ENCODE measurements at regions not wholly inside any gene's neighbourhood (a gene's known extent, or its start where the extent isn't known, plus 50 kb on each side); places are given as distances from the start of the nearest gene placed in this dataset.
"Not testable (repeated sequence)": the region's sequence is repeated elsewhere in the genome, so short reads cannot be mapped to it uniquely, and the experiment has no call there.

DNA sequence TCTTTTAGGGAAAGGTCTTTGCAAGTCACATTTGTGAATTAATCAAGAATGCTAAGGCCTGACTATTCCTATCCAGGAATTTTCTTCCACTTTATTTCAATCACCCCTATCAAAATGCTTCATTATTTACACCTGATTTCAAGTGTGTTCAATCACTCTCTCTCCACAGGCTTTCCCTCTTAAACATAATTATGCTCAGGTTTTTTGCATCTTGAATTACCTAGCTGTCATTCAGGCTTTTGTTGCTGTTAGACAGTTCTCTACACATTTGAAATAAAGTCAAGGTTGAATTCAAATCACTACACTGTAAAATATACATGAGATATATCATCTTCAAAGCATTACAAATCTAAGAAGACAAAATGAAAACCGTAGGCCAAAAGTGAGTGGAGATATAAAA lies 941.3 kb upstream of the SLITRK1 start:
- DNase-seq = no peak

DNA sequence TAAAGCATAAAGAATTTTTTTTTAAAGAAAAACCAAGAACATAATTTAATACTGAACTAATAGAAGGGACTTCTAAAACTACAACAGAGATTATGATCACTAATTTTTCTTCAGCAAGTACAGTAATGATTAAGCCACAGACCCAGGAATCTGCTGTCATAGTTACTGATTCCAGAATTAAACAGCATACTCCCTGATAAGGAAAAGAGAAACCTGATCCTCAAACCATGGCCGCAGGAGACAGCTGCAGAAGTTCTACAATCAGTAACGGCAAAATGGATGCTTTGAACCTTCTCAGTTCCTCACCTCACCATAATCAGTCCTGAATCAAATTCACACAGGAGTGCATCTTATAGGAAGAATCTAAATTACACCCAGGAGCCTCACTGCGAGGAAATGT lies 939.0 kb upstream of the SLITRK1 start:
- DNase-seq = no peak

DNA sequence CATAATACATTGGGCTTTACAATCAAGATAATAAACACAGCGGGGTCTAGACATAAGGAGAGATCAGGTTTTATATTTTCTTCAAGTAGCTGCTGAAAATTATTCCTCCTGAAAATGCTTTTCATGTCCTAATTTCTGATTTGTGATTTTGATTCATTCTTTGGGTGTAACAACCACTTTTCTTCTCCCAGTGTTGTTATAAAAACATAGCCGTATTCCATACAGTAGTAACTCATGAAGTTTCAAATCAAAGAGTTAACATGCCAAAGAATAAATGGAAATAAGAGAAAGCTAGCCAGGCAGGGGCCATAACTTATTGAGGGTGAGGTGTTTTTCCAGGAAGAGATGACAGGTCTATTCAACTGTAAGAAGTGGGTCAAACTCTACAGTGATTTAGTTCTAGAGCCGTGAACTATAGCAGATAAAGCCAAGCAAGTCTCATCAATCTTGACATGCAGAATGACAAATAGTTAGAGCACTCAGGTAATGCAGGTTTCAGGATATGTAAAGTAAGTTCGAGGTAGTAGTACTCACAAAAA lies 934.4 kb upstream of the SLITRK1 start:
- DNase-seq = no peak

DNA sequence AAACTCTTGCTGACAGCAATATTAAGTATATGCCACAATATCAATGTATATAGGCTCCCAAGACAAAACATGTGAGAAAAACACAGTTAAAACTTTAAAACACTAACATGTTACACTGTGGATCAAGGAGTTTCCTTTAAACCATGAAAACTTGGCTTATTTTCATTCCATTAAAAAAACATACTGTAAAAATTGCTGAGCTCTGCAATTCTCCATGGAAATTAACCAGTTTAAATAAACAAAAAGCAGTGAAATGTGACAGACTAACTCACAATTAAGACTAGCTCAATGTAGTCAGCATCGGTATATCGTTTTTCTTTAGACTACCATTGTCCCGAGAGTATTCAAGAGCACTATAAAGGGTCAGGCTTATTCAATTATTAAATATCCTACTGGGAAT lies 930.5 kb upstream of the SLITRK1 start:
- no peak for DNase-seq

DNA sequence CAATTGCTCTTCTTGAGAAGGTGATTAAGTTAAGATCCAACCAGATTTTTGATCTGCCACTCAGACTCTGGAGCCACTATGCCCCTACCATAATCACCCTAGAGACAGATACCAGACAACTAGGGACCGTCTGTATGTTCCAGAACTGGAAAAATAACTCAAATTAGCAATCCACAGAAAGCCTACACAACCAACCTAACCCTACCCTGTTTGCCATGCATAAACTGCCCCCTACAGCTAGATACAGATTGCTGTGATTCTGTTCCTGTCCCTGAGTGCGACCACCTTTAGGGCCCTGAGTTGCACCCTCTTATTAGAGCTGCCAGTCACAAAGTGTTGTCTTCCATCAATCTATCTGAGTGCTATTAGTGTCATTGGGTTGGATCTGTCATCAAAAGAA lies 929.8 kb upstream of the SLITRK1 start:
- DNase-seq = no peak

DNA sequence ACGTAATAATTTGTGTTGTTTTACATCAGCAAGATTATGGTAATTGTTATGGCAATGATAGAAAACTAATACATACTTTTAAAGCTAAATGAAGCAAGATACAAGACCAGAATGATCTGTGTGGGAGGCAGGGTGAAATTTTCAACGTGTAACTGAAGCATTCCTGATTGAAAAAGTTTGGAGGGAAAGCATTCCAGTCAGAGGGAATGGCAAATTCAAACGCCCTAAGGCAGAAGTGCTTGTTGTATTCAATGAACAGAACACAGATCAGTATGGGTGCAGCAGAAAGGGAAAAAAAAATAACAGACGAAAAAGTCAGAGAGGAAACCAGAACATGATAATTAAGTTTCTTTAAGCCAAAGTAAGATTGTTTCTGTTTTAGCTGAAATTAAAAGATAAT lies 928.5 kb upstream of the SLITRK1 start:
- DNase-seq = no peak

DNA sequence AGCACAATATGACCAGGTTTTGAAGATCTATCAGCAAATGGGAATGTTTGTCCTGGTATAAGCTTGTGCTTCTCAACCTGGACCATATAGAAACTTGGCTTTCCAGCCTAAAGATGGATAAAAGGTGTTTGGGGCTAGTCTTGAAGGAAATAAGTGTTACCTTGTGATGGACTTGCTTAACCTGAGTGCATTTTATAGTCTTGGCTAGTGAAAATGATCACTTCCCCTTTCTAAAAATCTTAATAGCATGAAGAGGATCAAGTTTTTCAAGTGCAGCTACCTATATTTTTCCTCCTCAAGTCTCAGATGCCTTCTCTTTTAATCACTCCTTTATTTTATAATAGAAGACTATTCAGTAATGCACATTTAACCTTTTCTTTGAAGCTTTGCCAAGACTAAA lies 919.8 kb upstream of the SLITRK1 start:
- no peak for DNase-seq

DNA sequence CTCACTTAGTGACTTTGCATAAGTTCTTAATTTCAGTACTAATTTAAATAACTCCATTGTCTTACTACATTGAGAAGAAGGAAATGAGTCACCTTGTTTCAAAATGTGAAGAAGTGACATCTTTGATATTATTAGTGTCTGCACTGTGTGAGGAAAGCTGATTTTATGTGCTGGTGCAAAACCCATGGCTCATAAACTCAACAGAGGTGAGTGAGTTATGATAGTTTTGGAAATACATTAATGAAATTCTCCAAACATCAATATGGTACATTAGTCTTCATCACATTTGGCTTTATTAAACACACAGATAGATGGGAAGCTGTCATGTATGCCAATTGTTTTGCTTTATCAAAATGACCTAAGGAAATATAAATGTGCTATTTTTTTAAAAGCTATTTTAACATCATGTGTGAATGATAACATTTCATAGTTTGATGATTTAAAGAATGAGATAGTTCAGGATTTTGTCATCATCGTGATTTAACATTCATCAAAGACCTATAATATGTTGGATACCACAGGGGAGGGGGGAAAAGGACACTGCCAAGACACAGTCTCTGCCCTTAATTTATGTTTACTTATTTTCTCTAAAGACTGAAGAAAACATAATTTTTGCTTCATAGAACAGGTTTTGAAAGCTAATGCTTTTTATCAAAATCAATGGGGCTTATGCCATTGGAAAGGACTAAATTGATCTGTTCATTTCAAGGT lies 902.3 kb upstream of the SLITRK1 start:
- DNase-seq = no peak

DNA sequence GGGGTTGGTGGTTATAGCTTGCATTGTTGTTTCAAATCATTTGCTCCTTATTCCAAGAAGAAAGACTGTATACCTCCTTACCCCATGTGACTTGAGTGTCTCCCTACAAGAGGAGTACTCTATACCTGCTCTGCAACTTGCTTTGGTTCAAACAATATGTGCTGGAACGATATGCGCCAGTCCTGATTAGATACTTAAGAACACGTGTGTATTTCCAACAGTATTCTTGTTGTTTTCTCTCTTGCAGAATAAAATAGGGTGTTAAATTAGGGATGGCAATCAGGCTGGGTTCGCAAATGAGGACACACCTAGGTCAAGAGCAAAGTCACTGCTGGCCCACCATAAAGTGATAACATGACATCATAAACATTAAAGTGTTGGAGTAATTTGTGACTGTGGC lies 895.0 kb upstream of the SLITRK1 start:
- no peak for DNase-seq

DNA sequence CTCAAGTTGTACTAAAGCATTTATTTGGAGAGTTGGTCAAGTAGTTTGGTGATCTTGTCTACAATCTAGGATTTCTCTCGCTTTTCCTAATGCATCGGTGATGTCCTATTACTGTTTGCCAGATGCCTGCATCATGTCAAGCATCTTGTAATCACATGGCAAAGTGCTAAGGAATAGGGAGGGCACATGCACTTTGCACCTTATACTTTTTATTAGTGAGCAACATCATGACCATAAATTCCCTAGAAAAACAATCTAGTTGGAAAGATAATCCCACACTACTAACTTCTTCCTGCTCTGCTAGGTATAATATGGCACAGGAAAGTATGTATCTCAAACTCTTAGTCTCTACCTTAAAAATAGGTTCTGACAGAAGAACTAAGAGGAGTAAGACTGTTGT lies 894.3 kb upstream of the SLITRK1 start:
- DNase-seq = no peak

DNA sequence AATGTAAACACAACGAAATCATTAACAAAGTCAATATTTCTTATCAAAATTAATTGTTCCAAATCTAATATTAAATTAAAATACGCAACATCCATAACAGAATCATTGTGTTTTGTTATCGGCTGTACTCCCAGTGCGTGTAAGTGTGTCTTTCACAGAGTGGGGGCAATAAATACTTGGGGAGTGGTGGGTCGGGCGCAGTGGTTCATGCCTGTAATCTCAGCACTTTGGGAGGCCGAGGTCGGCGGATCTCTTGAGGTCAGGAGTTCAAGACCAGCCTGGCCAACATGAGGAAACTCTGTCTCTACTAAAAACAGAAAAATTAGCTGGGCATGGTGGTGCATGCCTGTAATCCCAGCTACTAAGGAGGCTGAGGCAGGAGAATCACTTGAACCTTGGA lies 893.6 kb upstream of the SLITRK1 start:
- not testable (repeated sequence) for DNase-seq

DNA sequence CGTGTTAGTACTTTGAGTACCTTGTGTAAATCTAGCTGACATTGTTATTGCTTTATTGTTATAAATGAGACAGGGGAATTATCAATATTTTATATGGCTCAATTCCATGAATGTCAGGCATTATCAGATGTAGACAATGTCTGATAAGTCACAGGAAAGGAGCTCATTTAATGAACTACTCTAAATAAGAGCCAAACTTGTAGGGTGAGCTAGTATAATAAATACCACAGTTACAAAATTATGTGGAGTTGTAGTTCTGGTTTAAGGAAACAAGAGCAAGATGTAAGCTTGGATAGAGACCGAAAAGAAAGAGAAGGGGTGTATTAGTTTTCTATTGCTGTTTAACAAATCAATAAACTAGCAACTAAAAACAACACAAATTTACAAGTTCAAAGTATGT lies 891.8 kb upstream of the SLITRK1 start:
- no peak for DNase-seq

DNA sequence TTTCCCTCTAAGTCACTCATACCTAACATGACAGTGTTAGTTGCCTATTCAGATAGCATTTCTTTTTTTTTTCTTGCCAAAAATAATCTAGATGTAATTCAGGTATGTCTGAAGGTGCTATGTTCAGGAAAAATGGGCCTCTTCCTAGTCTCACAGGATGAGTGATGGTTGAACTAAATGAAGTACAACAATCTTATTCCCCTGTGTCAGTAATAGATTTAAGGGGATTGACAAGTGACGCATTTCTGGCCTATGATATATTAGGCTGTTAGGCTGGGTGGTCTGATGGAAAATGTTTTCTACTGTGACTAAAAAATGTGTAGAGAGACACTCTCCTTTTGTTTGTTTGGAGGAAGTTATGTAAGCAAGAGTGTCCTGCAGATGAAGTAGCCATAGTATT lies 878.7 kb upstream of the SLITRK1 start:
- DNase-seq = no peak

DNA sequence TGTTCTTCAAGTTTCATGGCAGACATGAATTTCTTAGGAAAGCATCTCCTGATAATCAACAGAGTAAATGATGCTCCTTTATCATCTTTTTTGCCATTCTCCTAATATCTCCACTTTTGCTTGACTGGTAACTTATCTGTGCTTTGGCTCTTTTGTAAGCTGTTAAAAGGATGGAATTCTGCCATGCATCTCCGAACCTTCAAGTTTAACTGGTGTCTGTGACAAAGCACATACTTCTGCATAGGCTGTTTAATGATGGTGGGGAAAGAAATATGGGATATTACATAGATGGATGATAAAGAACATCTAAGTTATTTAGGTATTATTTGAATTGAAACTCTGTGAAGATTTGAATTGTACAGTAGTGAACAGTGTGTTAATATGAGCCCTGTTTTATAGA lies 866.9 kb upstream of the SLITRK1 start:
- DNase-seq = no peak

DNA sequence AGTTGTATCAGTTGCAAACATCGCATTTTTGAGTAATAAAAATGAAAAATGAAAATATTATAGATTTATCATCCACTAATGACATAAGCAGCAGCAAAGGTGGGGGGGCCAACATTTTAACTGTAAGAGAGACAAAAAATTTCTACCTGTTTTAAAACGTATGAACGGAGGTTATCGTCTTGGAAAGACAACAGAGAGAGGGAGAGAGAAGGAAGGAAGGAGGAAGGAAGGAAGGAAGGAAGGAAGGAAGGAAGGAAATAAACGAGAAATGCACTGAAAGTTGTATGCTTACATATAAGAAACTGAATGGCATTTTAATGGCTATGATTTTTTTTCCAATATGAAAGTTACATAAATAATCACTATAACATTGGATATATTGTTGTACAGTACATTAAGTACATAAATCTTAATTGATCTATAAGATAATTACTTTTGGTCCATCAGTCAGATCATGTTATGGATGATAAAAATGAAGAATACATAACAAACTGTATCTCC lies 862.8 kb upstream of the SLITRK1 start:
- DNase-seq = no peak

DNA sequence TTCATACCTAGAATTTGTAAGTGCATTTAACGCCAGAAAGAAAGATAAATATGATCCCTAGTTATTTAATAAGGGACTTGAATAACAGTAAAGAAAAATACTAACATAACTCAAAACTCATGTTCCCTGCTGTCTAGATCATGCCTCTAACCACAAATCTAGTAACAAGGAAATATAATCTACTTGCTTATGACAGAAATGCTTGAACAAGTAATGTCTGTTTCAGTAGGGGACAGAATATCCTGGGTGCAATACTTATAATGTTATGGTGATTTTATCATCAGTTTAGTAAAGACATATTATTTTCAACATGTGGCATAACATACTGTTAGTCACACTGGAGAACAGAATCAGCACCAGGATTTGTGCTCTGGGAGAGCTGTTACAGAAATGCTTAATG lies 861.9 kb upstream of the SLITRK1 start:
- no peak for DNase-seq

DNA sequence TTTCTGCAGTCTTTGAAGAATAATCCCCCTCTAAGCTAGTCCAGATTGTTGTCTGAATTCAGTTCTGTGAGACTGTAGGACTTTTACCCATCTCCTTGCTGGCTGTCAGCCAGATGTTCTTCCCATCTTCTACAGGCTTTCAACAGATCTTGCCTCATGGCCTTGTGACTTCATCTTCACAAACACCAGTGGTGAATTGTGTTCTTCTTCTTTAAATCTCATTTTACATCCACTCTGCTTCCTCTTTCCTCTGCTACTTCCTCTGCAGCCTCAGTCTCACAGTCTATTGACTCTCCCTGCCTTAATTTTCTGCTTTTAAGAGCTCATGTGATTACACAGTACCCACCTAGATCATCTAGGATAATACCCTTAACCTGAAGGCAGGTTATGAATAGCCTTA lies 859.0 kb upstream of the SLITRK1 start:
- DNase-seq = no peak

DNA sequence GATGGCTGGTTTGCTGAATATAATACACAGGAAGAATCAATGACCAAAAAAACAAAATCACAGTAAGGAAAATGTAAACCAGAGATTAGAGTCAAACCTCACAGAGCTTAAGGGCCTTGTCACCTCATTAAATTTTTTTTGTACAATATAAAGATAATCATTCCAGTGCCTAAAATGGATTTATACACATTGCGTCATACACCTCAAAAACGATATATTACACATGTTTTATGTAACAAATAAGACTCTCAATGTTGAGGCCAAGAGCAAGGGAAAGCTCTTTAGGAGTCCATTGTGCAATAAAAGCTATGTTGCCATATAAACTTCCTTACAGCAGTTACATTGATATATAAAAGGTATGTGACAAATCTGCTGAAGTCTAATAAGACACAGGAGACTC lies 856.7 kb upstream of the SLITRK1 start:
- DNase-seq = no peak

DNA sequence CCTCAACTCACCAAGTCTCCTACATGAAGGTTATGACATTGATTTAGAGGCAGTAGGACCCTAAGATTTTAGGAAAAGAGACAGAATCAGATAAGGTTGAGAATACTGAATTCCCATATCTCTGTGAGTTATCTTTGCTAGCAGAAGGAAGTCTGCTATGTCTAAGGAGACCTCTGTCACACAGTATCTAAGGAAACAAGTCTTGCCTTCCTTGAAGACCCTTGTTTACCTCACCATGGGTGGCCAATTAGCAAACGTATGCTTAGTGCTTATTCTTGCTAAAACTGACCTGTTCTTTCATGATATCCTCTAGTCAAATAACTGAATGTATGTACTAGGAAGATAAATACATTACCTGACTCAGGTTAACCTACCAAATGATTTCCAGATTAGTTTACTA lies 855.4 kb upstream of the SLITRK1 start:
- no peak for DNase-seq

DNA sequence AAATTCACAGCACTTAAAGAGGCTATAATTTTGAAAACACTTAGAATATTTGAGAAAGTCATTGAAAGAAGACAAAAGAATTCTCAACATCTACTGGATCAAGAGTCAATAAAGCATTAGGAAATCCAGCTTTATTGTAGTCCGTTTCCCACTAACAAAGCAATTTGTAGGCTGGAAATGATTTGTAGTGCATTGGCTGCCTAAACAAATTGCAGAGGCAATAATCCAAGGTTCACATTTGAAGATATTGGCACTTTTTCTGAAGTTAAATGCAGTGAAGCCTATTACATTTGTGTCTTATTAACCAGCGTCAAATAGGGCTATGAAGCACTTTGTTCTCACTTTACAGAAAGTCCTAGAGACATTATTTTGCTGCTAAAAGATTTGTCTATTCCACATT lies 848.1 kb upstream of the SLITRK1 start:
- DNase-seq = no peak

DNA sequence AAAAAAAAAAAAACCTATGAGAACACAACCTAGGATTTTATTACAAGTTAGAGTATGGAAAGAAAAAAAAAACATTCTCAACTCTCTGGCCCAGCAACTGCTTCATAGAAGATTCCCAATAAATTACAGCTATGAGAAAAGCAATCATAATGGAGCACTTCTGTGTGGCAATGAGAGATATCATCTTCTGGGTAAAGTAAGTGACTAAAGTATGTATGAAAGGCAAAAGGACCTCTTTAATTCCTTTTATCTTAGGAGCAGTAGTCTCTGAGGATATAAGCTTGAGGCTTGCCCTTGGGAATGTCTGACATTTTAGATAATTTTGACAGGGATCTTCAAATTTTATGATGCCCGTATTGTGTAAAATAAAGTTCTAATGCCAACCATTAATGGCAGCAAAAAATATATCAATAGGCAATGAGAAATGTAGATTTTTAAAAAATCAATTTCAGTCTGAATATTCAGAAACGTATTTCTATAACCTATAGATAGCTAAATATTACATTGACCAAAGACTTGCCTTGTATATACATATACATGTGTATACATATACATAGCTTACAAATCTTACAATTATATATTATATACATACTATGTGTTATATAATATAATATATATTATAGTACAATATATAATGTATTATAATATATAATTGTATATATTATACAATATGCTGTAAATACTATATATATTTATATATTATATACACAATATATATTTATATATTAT lies 823.9 kb upstream of the SLITRK1 start:
- no peak for DNase-seq

DNA sequence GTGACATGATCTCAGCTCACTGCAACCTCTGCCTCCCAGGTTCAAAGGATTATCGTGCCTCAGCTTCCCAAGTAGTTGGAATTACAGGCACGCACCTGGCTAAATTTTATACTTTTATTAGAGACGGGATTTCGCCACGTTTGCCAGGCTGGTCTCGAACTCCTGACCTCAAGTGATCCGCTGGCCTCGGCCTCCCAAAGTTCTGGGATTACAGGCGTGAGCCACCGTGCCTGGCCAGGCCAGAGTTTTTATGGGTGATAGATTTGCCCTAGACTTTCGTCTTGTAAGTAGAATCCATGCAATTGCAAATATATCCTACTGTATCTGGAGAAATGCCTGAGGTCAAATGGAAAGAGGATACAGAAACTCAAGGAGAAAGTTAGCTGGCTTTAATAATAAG lies 819.9 kb upstream of the SLITRK1 start:
- no peak for DNase-seq

DNA sequence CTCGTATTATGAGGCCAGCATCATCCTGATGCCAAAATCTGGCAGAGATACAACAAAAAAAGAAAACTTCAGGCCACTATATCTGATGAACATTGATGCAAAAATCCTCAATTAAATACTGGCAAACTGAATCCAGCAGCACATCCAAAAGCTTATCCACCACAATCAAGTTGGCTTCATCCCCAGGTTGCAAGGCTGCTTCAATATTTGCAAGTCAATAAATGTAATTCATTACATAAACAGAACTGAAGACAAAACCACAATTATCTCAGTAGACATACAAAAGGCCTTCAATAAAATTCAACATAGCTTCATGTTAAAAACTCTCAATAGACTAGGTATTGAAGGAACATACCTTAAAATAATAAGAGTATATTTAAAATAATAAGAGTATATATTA lies 815.3 kb upstream of the SLITRK1 start:
- not testable (repeated sequence) for DNase-seq

DNA sequence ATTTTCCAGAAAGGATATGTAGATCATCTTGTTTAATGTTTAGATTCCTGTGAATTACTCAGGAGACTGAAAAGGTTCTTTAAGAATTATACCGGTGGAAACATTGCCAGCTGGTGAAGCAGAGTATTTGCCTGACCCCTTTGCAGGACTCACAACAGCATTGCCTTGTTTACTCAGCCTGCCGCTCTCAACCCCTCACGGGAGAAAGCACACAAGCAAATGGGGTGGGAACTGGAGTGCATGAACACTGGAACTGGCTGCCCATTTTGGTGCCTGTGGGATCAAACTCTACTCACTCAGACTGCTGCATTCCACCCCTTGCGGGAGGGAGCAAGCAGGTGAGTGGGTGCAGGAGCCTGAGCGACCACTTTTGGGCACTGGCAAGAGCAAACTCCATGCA lies 804.7 kb upstream of the SLITRK1 start:
- no peak for DNase-seq

DNA sequence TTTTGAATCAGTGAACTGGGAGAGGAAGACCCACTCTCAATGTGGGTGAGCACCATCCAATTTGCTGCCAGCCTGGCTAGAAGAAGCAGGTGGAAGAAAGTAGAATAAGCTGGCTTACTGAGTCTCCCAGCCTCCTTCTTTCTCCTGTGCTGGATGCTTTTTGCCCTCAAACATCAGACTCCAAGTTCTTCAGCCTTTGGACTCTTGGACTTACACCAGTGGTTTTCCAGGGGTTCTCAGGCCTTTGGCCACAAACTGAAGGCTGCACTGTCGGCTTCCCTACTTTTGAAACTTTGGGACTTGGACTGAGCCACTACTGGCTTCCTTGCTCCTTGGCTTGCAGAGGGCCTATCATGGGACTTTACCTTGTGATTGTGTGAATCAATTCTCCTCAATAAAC lies 804.2 kb upstream of the SLITRK1 start:
- DNase-seq = no peak
